Naive thymus-derived CD4-positive, alpha-beta T cell (primary cell): ENCODE measurements at regions not wholly inside any gene's neighbourhood (a gene's known extent, or its start where the extent isn't known, plus 50 kb on each side); places are given as distances from the start of the nearest gene placed in this dataset.

ENCODE experiments used
- ATAC-seq: fragments of 150-1000 bp; cut with Tn5 transposase; 2 replicates; pipeline ENCODE4 v1.10.0; 2021; ENCODE audit warnings: mild to moderate bottlenecking, moderate library complexity
- CTCF ChIA-PET: fragments of 350-600 bp; sonication (Branson Sonifier 250); formaldehyde crosslinking; loops from one replicate; lab custom pipeline; 2021; ENCODE audit warnings: antibody characterized with exemption; lab: Charles Lee
- POLR2A ChIA-PET: fragments of 350-600 bp; sonication (Branson Sonifier 250); formaldehyde crosslinking; loops from one replicate; lab custom pipeline; 2021; ENCODE audit warnings: antibody characterized with exemption, inconsistent platforms; lab: Charles Lee
- DNase-seq, 9 donors: peaks; one replicate each; pipeline versions ENCODE4 v3.0.0 to v3.0.0-alpha.2; 2020 to 2022; ENCODE audit warnings: mixed read lengths in 1 of 9
- H3K27ac ChIP-seq: one replicate; pipeline ENCODE4 v1.7.0; 2013; ENCODE audit warnings: mild to moderate bottlenecking, low read depth, low read length, moderate library complexity
- H3K27me3 ChIP-seq, 2 donors: one replicate each; pipeline ENCODE4 v1.7.0; 2013; ENCODE audit warnings: low read length in 2 of 2, mild to moderate bottlenecking in 2 of 2, moderate library complexity in 2 of 2; ENCODE audit not compliant: control insufficient read depth in 2 of 2, insufficient read depth in 2 of 2
- H3K36me3 ChIP-seq, 3 experiments: 1 replicate in 2 of 3; 2 replicates in 1 of 3; pipeline ENCODE4 v1.7.0; 2013; ENCODE audit warnings: low read length in 3 of 3, mild to moderate bottlenecking in 3 of 3, moderate library complexity in 1 of 3; ENCODE audit not compliant: insufficient read depth in 3 of 3, control insufficient read depth in 2 of 3
- H3K4me1 ChIP-seq, 2 donors: one replicate each; pipeline ENCODE4 v1.7.0; 2013; ENCODE audit warnings: low read length in 2 of 2, mild to moderate bottlenecking in 2 of 2, moderate library complexity in 1 of 2; ENCODE audit not compliant: control insufficient read depth in 2 of 2, insufficient read depth in 2 of 2
- H3K4me3 ChIP-seq: 2 replicates; pipeline ENCODE4 v1.7.0; 2013; ENCODE audit warnings: mild to moderate bottlenecking, low read length
- H3K9me3 ChIP-seq, 3 experiments: 1 replicate in 2 of 3; 2 replicates in 1 of 3; pipeline ENCODE4 v1.7.0; 2013; ENCODE audit warnings: low read length in 3 of 3; ENCODE audit not compliant: control insufficient read depth in 2 of 3
- H3K27ac Mint-ChIP-seq, 9 donors: one replicate each; pipeline ENCODE4 v1.8.0; 2020 to 2022; ENCODE audit warnings: mixed read lengths in 9 of 9, mild to moderate bottlenecking in 8 of 9, moderate library complexity in 5 of 9, inconsistent platforms in 2 of 9
- H3K27me3 Mint-ChIP-seq, 5 donors: one replicate each; pipeline ENCODE4 v1.8.0; 2021 to 2022; ENCODE audit warnings: mixed read lengths in 5 of 5, mild to moderate bottlenecking in 1 of 5
- H3K36me3 Mint-ChIP-seq, 5 donors: one replicate each; pipeline ENCODE4 v1.8.0; 2020 to 2022; ENCODE audit warnings: mixed read lengths in 5 of 5, mild to moderate bottlenecking in 3 of 5, inconsistent platforms in 1 of 5
- H3K4me1 Mint-ChIP-seq, 7 donors: one replicate each; pipeline ENCODE4 v1.8.0; 2020 to 2022; ENCODE audit warnings: mixed read lengths in 7 of 7, mild to moderate bottlenecking in 3 of 7, inconsistent platforms in 1 of 7
- H3K4me3 Mint-ChIP-seq, 10 donors: one replicate each; pipeline ENCODE4 v1.8.0; 2020 to 2022; ENCODE audit warnings: mild to moderate bottlenecking in 10 of 10, mixed read lengths in 10 of 10, moderate library complexity in 6 of 10, inconsistent platforms in 2 of 10
- H3K9me3 Mint-ChIP-seq, 11 donors: one replicate each; pipeline ENCODE4 v1.8.0; 2020 to 2022; ENCODE audit warnings: mixed read lengths in 11 of 11, mild to moderate bottlenecking in 4 of 11, inconsistent platforms in 1 of 11, moderate library complexity in 1 of 11
- intact Hi-C, 2 donors: fragments of 100-400 bp; cut with micrococcal nuclease; formaldehyde crosslinking; loops; one replicate each; pipeline ENCODE4 v1.15.1; 2023

- H3K36me3 ChIP-seq, result no peaks in the 10 kb centered on the region
These were observed 1958.8 kb upstream of the CELF4 start for GRCh38 chr18:39524370-39524769.

GRCh38 chr18:39523281-39523680 is 1957.7 kb upstream of the CELF4 start:
- Histone ChIP-seq H3K4me3 (no peak overlapping the region), H3K27me3 (no peaks in the 10 kb centered on the region), H3K36me3 (no peaks in the 10 kb centered on the region), H3K4me1 (no peaks in the 10 kb centered on the region), H3K27ac (no peak overlapping the region), H3K9me3 (no peaks in the 10 kb centered on the region)
- ChIA-PET CTCF (no interaction called here), POLR2A (no interaction called here)
- no peak overlapping the region for H3K4me3 Mint-ChIP-seq
- ATAC-seq, result no peak
- no peaks in the 10 kb centered on the region for H3K36me3 Mint-ChIP-seq
- no peaks in the 10 kb centered on the region for H3K27me3 Mint-ChIP-seq
- no peak for DNase-seq
- H3K27ac Mint-ChIP-seq, result no peak overlapping the region
- peaks cover 0 to 13% (median 0%) of the 10 kb centered on the region in 11 donors for H3K9me3 Mint-ChIP-seq
- no peaks in the 10 kb centered on the region for H3K4me1 Mint-ChIP-seq
- intact Hi-C loops, result no loop called here

More at GRCh38 chr18:39524370-39524769, 1958.8 kb upstream of the CELF4 start:
- H3K4me3 Mint-ChIP-seq, result no peak overlapping the region
- no peaks in the 10 kb centered on the region for H3K4me1 Mint-ChIP-seq
- intact Hi-C loops, result no loop called here
- ATAC-seq, result no peak
- peaks cover 0 to 1% (median 0%) of the 10 kb centered on the region in 5 donors for H3K36me3 Mint-ChIP-seq
- H3K4me1 ChIP-seq, result no peaks in the 10 kb centered on the region
- ChIA-PET CTCF (no interaction called here), POLR2A (no interaction called here)
- H3K4me3 ChIP-seq, result no peak overlapping the region
- no peak overlapping the region for H3K27ac ChIP-seq
- no peaks in the 10 kb centered on the region for H3K27me3 ChIP-seq
- H3K9me3 ChIP-seq, result no peaks in the 10 kb centered on the region
- no peaks in the 10 kb centered on the region for H3K27me3 Mint-ChIP-seq
- peaks cover 0 to 13% (median 0%) of the 10 kb centered on the region in 11 donors for H3K9me3 Mint-ChIP-seq
- DNase-seq, result no peak
- no peak overlapping the region for H3K27ac Mint-ChIP-seq

- H3K27ac Mint-ChIP-seq, result no peak overlapping the region
- no peaks in the 10 kb centered on the region for H3K27me3 ChIP-seq
- H3K9me3 ChIP-seq, result no peaks in the 10 kb centered on the region
- CTCF ChIA-PET, result interaction anchor here (0.6 kb wide), 1 partner anchor 1383 kb away, joined by 4 read pairs; no protein-coding TSS in a partner anchor
- no peaks in the 10 kb centered on the region for H3K36me3 Mint-ChIP-seq
- POLR2A ChIA-PET, result no interaction called here
- no peak overlapping the region for H3K27ac ChIP-seq
- H3K36me3 ChIP-seq, result no peaks in the 10 kb centered on the region
- intact Hi-C loops, result no loop called here
- H3K9me3 Mint-ChIP-seq, result peaks cover 0 to 7% (median 0%) of the 10 kb centered on the region in 11 donors
- no peaks in the 10 kb centered on the region for H3K4me1 ChIP-seq
- H3K27me3 Mint-ChIP-seq, result no peaks in the 10 kb centered on the region
- ATAC-seq, result no peak
- no peak overlapping the region for H3K4me3 ChIP-seq
- H3K4me3 Mint-ChIP-seq, result no peak overlapping the region
- DNase-seq, result no peak
- no peaks in the 10 kb centered on the region for H3K4me1 Mint-ChIP-seq
These were observed 1955.6 kb upstream of the CELF4 start for GRCh38 chr18:39521164-39521563.

- no peak overlapping the region for H3K27ac Mint-ChIP-seq
- no peaks in the 10 kb centered on the region for H3K4me1 Mint-ChIP-seq
- no peak overlapping the region for H3K4me3 Mint-ChIP-seq
- no peak overlapping the region for H3K27ac ChIP-seq
- H3K36me3 ChIP-seq, result no peaks in the 10 kb centered on the region
- H3K36me3 Mint-ChIP-seq, result no peaks in the 10 kb centered on the region
- ATAC-seq, result no peak
- no peaks in the 10 kb centered on the region for H3K27me3 Mint-ChIP-seq
- peaks cover 0 to 7% (median 0%) of the 10 kb centered on the region in 11 donors for H3K9me3 Mint-ChIP-seq
- ChIA-PET CTCF (no interaction called here), POLR2A (no interaction called here)
- H3K4me3 ChIP-seq, result no peak overlapping the region
- no peaks in the 10 kb centered on the region for H3K9me3 ChIP-seq
- intact Hi-C loops, result no loop called here
- H3K4me1 ChIP-seq, result no peaks in the 10 kb centered on the region
- H3K27me3 ChIP-seq, result no peaks in the 10 kb centered on the region
- no peak for DNase-seq
These were observed 1954.1 kb upstream of the CELF4 start for GRCh38 chr18:39519741-39520140.

- intact Hi-C loops, result no loop called here
- Mint-ChIP-seq H3K27ac (no peak overlapping the region), H3K9me3 (peaks cover 0 to 12% (median 1%) of the 10 kb centered on the region in 11 donors), H3K4me3 (no peak overlapping the region), H3K36me3 (no peaks in the 10 kb centered on the region), H3K4me1 (no peaks in the 10 kb centered on the region), H3K27me3 (no peaks in the 10 kb centered on the region)
- DNase-seq (no peak), ATAC-seq (no peak)
- ChIA-PET POLR2A (no interaction called here), CTCF (no interaction called here)
- no peaks in the 10 kb centered on the region for H3K36me3 ChIP-seq
- no peaks in the 10 kb centered on the region for H3K27me3 ChIP-seq
- no peaks in the 10 kb centered on the region for H3K9me3 ChIP-seq
- no peak overlapping the region for H3K27ac ChIP-seq
- no peak overlapping the region for H3K4me3 ChIP-seq
- no peaks in the 10 kb centered on the region for H3K4me1 ChIP-seq
These were observed 1949.7 kb upstream of the CELF4 start for GRCh38 chr18:39515299-39515698.

- Mint-ChIP-seq H3K4me1 (no peaks in the 10 kb centered on the region), H3K36me3 (no peaks in the 10 kb centered on the region), H3K9me3 (peaks cover 0 to 14% (median 3%) of the 10 kb centered on the region in 11 donors), H3K27ac (no peak overlapping the region), H3K4me3 (no peak overlapping the region), H3K27me3 (no peaks in the 10 kb centered on the region)
- ATAC-seq (no peak), DNase-seq (no peak)
- Histone ChIP-seq H3K9me3 (no peaks in the 10 kb centered on the region), H3K27me3 (no peaks in the 10 kb centered on the region), H3K36me3 (no peaks in the 10 kb centered on the region), H3K4me1 (no peaks in the 10 kb centered on the region), H3K27ac (no peak overlapping the region), H3K4me3 (no peak overlapping the region)
- POLR2A ChIA-PET, result no interaction called here
- intact Hi-C loops, result no loop called here
- CTCF ChIA-PET, result no interaction called here
These were observed 1947.6 kb upstream of the CELF4 start for GRCh38 chr18:39513186-39513585.

GRCh38 chr18:39506581-39507330 is 1941.2 kb upstream of the CELF4 start:
- H3K4me3 Mint-ChIP-seq, result no peak overlapping the region
- no peak for ATAC-seq
- intact Hi-C loops, result no loop called here

More at GRCh38 chr18:39506581-39507330, 1941.2 kb upstream of the CELF4 start:
- H3K9me3 ChIP-seq, result no peaks in the 10 kb centered on the region
- Mint-ChIP-seq H3K27ac (no peak overlapping the region), H3K36me3 (no peaks in the 10 kb centered on the region), H3K4me1 (no peaks in the 10 kb centered on the region), H3K9me3 (peaks cover 0 to 13% (median 1%) of the 10 kb centered on the region in 11 donors), H3K27me3 (no peaks in the 10 kb centered on the region)
- H3K27ac ChIP-seq, result no peak overlapping the region
- no peaks in the 10 kb centered on the region for H3K27me3 ChIP-seq
- H3K4me3 ChIP-seq, result no peak overlapping the region
- ChIA-PET POLR2A (no interaction called here), CTCF (no interaction called here)
- DNase-seq, result no peak
- H3K4me1 ChIP-seq, result no peaks in the 10 kb centered on the region
- no peaks in the 10 kb centered on the region for H3K36me3 ChIP-seq
